Psoas muscle (tissue), 7 donors: ENCODE measurements at regions not wholly inside any gene's neighbourhood (a gene's known extent, or its start where the extent isn't known, plus 50 kb on each side); places are given as distances from the start of the nearest gene placed in this dataset.

Experiments used
- ATAC-seq, 4 donors: fragments of 200-7000 bp; cut with Tn5 transposase; one replicate each; pipeline ENCODE4 v1.9.1; 2020; ENCODE audit warnings: moderate library complexity in 3 of 4, mild to moderate bottlenecking in 2 of 4
- DNase-seq, 2 donors: peaks; one replicate each; pipeline ENCODE4 v3.0.0-alpha.2; 2020
- H3K27ac ChIP-seq: fragments of 200-600 bp; one replicate; pipeline ENCODE4 v1.8.0; 2022
- H3K27me3 ChIP-seq, 3 donors: fragments of 200-600 bp in 1 of 3; one replicate each; pipeline versions ENCODE4 v1.6.1 to v1.8.0; 2013 to 2022; ENCODE audit warnings: low read length in 2 of 3, mild to moderate bottlenecking in 2 of 3, moderate library complexity in 1 of 3; ENCODE audit not compliant: insufficient read depth in 3 of 3
- H3K36me3 ChIP-seq, 2 donors: fragments of 200-600 bp in 1 of 2; one replicate each; pipeline versions ENCODE4 v1.6.1 to v1.8.0; 2013 to 2022; ENCODE audit warnings: low read depth in 1 of 2, mild to moderate bottlenecking in 1 of 2, moderate library complexity in 1 of 2; ENCODE audit not compliant: insufficient read depth in 1 of 2
- H3K4me1 ChIP-seq: fragments of 200-600 bp; one replicate; pipeline ENCODE4 v1.8.0; 2022
- H3K4me3 ChIP-seq: fragments of 200-600 bp; one replicate; pipeline ENCODE4 v1.8.0; 2022; ENCODE audit warnings: mild to moderate bottlenecking
- H3K9me3 ChIP-seq: fragments of 200-600 bp; one replicate; pipeline ENCODE4 v1.8.0; 2022
- WGBS, 3 donors: extraction: QIAGEN DNeasy Blood & Tissue Kit; methylation state at CpG; one replicate each; pipeline versions ENCODE4 v1.1.6 to v1.1.7; 2013; 5-methylcytosine and 5-hydroxymethylcytosine counted together
- intact Hi-C, 2 donors: fragments of 100-400 bp; cut with DNase I; formaldehyde crosslinking; loops; one replicate each; pipeline versions ENCODE4 v1.11.0 to v1.14.2; 2022
- TF ChIP-seq, protein P1 (sequence below): fragments of 200-600 bp; IDR thresholded peaks from one replicate; pipeline ENCODE4 v1.8.0; 2022; ENCODE audit warnings: antibody characterized with exemption
- donor health status: healthy with polysubstance abuse.
- donor health status: DM: no; HTN: no; CAD: no; lungs with moderate emphysema.
- donor health status: Bipolar disorder and iron deficiency.
- donor health status: healthy.
- donor health status: DM: yes; HTN: yes; CAD: no.
- donor health status: DM: no; HTN: no; CAD: no.
- donor health status: DM: yes; HTN: yes; CAD: no.

DNA sequence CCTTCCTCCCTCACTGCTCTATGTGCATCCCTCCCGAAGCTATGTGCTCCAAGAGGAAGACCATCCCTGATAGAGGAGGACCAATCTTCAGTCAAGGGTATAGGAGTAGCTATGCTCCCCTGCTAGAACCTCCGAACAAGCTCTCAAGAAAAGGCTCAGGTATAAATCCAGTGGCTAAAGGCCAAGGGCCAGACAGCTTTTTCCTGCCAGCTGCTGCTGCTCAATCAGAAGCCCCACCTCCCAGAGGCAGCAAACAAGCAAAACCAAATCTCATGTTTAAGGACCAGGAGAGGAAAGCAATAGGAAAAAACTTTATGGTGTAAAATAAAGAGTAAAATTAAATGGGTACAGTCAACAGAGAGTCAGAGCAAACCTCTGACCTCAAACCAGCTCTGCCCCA is 187.2 kb downstream of the FGFR2 start:
- TF ChIP-seq, protein P1, sequence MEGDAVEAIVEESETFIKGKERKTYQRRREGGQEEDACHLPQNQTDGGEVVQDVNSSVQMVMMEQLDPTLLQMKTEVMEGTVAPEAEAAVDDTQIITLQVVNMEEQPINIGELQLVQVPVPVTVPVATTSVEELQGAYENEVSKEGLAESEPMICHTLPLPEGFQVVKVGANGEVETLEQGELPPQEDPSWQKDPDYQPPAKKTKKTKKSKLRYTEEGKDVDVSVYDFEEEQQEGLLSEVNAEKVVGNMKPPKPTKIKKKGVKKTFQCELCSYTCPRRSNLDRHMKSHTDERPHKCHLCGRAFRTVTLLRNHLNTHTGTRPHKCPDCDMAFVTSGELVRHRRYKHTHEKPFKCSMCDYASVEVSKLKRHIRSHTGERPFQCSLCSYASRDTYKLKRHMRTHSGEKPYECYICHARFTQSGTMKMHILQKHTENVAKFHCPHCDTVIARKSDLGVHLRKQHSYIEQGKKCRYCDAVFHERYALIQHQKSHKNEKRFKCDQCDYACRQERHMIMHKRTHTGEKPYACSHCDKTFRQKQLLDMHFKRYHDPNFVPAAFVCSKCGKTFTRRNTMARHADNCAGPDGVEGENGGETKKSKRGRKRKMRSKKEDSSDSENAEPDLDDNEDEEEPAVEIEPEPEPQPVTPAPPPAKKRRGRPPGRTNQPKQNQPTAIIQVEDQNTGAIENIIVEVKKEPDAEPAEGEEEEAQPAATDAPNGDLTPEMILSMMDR: no peak
- H3K9me3 ChIP-seq: no peaks in the 10 kb centered on the region
- no peaks in the 10 kb centered on the region for H3K36me3 ChIP-seq
- H3K4me3 ChIP-seq: no peak overlapping the region
- H3K27ac ChIP-seq: no peak overlapping the region
- WGBS, 3 donors: 16 to 26% (median 24%) methylated on average over 2 of the region's 2 CpGs
- no peak for ATAC-seq
- H3K4me1 ChIP-seq: no peaks in the 10 kb centered on the region
- intact Hi-C loops: no loop called here
- DNase-seq: no peak
- H3K27me3 ChIP-seq: peaks cover 0 to 1% (median 0%) of the 10 kb centered on the region in 3 donors

DNA sequence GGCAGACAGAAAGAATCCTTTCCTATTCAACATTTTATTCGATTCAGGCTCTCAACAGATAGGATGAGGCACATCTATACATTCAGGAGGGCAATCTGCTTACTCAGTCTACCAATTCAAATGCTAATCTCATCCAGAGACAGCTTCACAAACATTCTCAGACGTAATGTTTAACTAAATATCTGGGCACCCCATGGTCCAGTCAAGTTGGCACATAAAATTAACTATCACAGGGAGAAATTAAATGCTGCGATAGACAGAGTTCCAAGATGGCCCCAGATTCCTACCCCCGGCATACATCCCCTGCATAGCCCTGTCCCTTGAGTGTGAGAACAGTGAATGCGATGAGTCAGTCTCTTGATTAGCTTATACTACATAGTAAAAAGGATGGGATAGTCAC is 184.3 kb downstream of the FGFR2 start:
- peaks cover 0 to 1% (median 0%) of the 10 kb centered on the region in 3 donors for H3K27me3 ChIP-seq
- DNase-seq (no peak), ATAC-seq (no peak)
- H3K4me3 ChIP-seq: no peak overlapping the region
- H3K4me1 ChIP-seq: no peaks in the 10 kb centered on the region
- TF ChIP-seq, protein P1: no peak
- WGBS, 3 donors: 63 to 68% (median 67%) methylated on average over 5 of the region's 5 CpGs
- no peaks in the 10 kb centered on the region for H3K9me3 ChIP-seq
- H3K27ac ChIP-seq: no peak overlapping the region
- intact Hi-C loops: no loop called here
- H3K36me3 ChIP-seq: no peaks in the 10 kb centered on the region

DNA sequence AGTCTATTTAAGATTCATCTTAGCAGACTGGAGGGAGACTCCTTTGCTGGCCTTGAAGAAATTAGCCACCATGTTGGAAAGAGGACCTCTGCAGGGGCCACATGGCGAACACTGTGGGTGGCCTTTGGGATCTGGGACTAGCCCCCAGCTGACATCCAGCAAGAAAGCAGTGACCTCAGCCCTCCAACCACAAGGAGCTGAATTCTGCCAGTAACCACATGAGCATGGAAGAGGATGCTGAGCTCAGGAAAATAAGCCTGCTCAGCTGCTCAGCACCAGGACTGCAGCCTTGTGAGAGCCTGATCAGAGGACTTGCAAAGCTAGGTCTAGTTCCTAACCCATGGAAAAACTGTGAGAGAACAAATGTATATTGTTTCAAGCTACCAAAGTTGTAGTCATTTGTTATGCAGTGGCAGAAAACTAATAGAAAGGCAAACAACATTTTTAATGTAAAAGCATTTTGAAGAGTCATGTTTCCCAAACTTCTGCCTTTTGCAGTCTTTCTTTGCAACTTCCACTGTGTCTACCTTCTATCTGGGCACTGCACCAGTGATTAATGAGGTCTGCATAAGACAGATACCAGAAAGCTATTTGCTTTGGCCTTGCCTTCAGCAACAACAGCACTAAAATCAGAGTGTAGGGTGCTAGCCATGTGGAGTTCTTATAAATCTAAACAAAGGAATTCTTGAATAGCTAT is 183.7 kb downstream of the FGFR2 start:
- no peaks in the 10 kb centered on the region for H3K4me1 ChIP-seq
- TF ChIP-seq, protein P1: no peak
- intact Hi-C loops: no loop called here
- no peak overlapping the region for H3K4me3 ChIP-seq
- DNase-seq (no peak), ATAC-seq (no peak)
- H3K27ac ChIP-seq: no peak overlapping the region
- peaks cover 0 to 1% (median 0%) of the 10 kb centered on the region in 3 donors for H3K27me3 ChIP-seq
- no peaks in the 10 kb centered on the region for H3K36me3 ChIP-seq
- no peaks in the 10 kb centered on the region for H3K9me3 ChIP-seq
- 68 to 92% (median 84%) methylated on average over 1 of the region's 1 CpG for WGBS, 3 donors

DNA sequence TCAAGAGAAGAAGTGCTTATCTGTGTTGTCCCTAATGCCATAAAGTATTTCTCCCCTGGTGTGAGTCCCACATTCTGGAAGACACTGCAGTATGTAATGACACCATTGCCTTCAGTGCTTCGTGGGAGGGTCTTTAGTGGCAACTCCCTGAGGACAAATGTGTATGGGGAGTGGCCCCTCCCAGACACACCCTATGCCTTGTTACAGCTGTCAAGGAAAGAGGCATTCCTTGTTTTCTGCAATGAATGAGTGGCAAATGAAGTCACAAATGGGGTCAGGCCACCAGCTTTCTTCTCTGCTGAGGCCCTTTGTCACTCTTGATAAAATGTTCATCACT is 183.2 kb downstream of the FGFR2 start:
- Histone ChIP-seq H3K27me3 (peaks cover 0 to 2% (median 0%) of the 10 kb centered on the region in 3 donors), H3K27ac (no peak overlapping the region), H3K4me1 (no peaks in the 10 kb centered on the region), H3K4me3 (no peak overlapping the region), H3K36me3 (no peaks in the 10 kb centered on the region), H3K9me3 (no peaks in the 10 kb centered on the region)
- intact Hi-C loops: no loop called here
- TF ChIP-seq, protein P1: no peak
- ATAC-seq (no peak), DNase-seq (no peak)
- WGBS, 3 donors: 30 to 39% (median 38%) methylated on average over 1 of the region's 1 CpG

DNA sequence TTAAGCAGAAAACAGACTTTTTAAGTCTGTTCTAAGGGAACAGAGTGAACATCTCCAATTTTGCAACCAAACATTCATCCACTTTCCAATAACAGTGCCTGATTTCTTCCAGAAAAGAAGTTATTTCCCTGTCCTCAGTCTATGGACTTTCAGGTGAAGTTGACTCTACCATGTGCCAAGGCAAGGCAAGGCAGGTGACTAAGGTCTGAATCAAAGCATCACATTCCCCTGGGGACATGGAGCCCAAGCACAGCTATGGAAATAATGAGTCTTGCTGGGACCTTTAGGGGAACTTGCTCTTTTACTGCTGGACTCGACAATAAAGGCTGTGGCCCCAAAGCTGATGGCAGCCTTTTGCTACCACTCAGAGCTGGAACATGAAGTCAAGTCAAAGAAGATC is 182.2 kb downstream of the FGFR2 start:
- H3K4me3 ChIP-seq: no peak overlapping the region
- TF ChIP-seq, protein P1: no peak
- WGBS, 3 donors: 80 to 90% (median 89%) methylated on average over 1 of the region's 1 CpG
- no peak for DNase-seq
- intact Hi-C loops: no loop called here
- no peak for ATAC-seq
- H3K36me3 ChIP-seq: no peaks in the 10 kb centered on the region
- no peaks in the 10 kb centered on the region for H3K4me1 ChIP-seq
- H3K27ac ChIP-seq: no peak overlapping the region
- H3K27me3 ChIP-seq: peaks cover 0 to 4% (median 0%) of the 10 kb centered on the region in 3 donors
- no peaks in the 10 kb centered on the region for H3K9me3 ChIP-seq
